Astrocyte of the spinal cord (primary cell): ENCODE measurements at regions not wholly inside any gene's neighbourhood (a gene's known extent, or its start where the extent isn't known, plus 50 kb on each side); places are given as distances from the start of the nearest gene placed in this dataset.

ENCODE experiments used
- DNase-seq: peaks from one replicate; pipeline ENCODE4 v3.0.0; 2011; ENCODE audit warnings: low read depth, low spot score
- H3K4me3 ChIP-seq: 2 replicates; pipeline ENCODE4 v1.5.1; 2011; ENCODE audit warnings: low read depth, mild to moderate bottlenecking, low read length, moderate library complexity
- in situ Hi-C: cut with HindIII; loops from 2 replicates; pipeline ENCODE4 v1.10.0; 2017; ENCODE audit warnings: low sequenced_read_pairs
- TF ChIP-seq, protein P1 (sequence below): IDR thresholded peaks from 2 replicates; pipeline ENCODE4 v1.5.1; 2012; ENCODE audit warnings: low read depth, mild to moderate bottlenecking, low read length, inconsistent platforms

DNA sequence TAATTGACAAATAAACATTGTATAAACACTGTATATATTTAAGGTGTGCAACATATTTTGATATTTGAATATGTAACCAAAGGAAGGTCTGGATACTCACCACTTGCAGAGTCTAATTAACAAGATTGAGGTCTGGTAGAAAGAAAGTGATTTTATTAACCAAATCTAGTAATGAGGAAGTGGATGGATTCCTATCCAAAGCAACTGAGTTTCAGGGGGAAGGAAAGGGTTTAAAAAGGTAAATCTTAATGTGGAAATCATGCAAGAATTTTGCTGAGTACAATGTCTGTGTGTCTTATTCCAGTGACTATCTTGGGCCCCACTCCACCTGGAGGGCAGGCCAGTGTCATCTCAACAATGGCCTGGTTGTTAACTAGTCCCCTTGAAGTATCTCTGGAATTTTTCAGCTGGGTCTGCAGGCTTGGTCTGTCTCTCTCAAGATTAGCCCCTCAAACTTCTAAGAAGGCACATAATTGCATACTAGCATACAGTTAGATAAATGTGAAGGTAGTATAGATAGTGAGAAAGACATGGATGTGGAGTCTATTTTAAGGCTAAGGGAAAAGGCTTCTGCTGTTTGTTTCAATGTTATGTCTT is 262.7 kb upstream of the RGS18 start:
- TF ChIP-seq, protein P1, sequence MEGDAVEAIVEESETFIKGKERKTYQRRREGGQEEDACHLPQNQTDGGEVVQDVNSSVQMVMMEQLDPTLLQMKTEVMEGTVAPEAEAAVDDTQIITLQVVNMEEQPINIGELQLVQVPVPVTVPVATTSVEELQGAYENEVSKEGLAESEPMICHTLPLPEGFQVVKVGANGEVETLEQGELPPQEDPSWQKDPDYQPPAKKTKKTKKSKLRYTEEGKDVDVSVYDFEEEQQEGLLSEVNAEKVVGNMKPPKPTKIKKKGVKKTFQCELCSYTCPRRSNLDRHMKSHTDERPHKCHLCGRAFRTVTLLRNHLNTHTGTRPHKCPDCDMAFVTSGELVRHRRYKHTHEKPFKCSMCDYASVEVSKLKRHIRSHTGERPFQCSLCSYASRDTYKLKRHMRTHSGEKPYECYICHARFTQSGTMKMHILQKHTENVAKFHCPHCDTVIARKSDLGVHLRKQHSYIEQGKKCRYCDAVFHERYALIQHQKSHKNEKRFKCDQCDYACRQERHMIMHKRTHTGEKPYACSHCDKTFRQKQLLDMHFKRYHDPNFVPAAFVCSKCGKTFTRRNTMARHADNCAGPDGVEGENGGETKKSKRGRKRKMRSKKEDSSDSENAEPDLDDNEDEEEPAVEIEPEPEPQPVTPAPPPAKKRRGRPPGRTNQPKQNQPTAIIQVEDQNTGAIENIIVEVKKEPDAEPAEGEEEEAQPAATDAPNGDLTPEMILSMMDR: no peak
- H3K4me3 ChIP-seq: no peak overlapping the region
- in situ Hi-C loops: no loop called here
- DNase-seq: no peak

DNA sequence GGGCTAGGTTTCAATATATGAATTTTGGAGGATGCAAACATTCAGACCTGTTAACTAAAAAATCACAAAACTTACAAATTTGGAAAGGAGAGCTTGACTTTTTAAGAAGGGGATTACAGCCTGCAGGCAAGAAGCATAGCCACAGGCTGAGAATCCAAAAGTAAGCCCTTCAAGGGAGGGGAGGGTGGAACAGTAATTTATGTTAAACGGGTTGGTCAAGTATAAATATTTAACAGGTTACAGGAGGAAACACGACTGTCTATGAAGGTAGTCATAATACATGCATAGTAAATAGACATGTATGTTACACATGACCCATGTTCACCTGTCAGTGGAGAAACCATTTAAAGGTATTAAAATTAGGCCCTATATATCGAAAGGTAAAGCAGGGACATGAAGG is 261.1 kb upstream of the RGS18 start:
- DNase-seq: no peak
- H3K4me3 ChIP-seq: no peak overlapping the region
- TF ChIP-seq, protein P1: no peak
- in situ Hi-C loops: no loop called here

DNA sequence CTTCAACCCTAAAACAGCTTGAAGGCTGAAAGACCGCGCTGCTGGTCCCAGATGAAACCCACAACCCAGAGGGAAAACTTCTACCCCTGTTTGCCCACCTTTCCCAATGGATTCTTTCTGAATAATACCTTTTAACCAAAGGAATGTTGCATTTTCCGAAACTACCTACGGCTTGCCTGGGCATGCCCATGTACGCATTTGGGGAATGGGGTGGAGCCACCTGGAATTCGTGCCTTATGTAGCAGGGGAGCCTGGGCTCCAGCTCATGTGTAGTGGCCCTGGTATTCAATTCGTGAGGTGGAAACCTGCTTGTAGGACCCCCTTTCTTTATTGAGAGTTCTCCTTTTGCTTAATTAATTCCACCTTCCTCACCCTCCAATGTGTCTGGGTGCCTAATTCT is 256.6 kb upstream of the RGS18 start:
- DNase-seq: no peak
- in situ Hi-C loops: no loop called here
- TF ChIP-seq, protein P1: no peak
- H3K4me3 ChIP-seq: no peak overlapping the region

DNA sequence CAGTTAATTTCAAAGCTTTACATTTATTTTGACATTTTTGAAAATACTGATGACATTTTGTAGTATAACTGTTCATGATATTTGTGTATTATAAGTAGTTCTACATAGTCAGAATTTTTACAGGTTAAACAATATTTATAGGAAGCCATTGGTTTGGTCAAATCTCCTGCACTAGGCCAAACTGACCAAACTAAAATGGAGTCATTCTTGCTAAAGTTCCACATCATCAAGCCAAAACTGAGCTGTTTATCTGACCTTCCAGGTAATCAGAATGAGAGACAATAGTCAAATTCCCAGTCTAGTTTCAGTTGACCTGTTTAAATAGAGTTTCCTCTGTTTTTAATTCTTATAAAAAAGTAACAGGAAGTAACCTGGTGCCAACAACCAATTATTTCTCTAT is 253.3 kb upstream of the RGS18 start:
- in situ Hi-C loops: no loop called here
- TF ChIP-seq, protein P1: no peak

DNA sequence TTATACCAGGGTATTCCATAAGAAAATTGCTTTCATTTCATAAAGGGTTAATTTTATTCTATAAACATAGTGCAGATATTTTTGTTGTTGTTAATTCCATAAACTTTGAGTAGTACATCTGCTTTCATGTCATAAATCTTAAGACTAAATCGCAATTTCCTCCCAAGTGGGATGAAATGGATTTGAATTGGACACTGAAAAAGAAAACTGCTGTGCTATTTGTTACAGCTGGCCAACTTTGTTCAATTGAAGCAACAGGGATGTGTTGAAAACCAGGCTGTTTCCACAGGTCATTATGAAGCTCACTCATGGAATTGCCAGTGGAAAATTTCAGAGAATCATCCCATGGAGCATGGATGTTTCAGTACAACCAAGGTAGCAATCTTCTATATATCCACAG is 252.5 kb upstream of the RGS18 start:
- no peak overlapping the region for H3K4me3 ChIP-seq
- no peak for DNase-seq
- in situ Hi-C loops: no loop called here
- TF ChIP-seq, protein P1: no peak

More for the DNA sequence above, 253.3 kb upstream of the RGS18 start:
- no peak for DNase-seq
- no peak overlapping the region for H3K4me3 ChIP-seq

DNA sequence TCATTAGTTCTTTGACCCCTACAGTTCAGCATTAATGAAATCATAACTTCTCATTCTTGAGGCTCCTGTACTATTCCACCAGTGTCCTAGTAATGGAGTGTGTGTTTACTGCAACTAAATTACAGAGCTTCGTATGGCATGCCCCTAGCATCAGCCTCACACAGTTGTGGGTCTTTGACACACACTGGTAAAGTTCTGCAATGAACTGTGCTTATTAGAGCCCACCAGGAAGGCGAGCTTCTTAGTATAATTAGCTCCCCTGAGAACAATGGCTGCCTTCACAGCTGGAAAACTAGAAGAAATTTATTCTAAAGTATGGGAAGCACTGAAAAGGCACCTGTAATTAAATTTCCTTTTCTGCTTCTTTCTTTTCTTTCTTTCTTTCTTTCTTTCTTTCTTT is 251.1 kb upstream of the RGS18 start:
- H3K4me3 ChIP-seq: no peak overlapping the region
- no peak for DNase-seq
- TF ChIP-seq, protein P1: no peak
- in situ Hi-C loops: no loop called here

DNA sequence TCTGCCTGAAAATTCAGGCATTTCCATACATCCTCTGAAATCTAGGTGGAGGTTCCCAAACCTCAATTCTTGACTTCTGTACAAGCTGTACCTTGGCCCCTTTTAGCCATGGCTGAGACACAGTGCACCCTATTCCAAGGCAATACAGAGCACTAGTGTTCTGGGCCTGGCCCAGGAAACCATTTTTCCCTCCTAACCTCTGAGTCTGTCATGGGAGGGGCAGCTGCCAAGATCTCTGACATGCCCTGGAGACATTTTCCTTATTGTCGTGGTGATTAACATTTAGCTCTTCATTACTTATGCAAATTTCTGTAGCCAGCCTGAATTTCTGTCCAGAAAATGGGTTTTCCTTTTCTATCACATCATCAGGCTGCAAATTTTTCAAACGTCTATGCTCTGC is 248.0 kb upstream of the RGS18 start:
- in situ Hi-C loops: no loop called here
- DNase-seq: no peak
- TF ChIP-seq, protein P1: no peak
- no peak overlapping the region for H3K4me3 ChIP-seq
